Loucy (cell line): ENCODE measurements at regions not wholly inside any gene's neighbourhood (a gene's known extent, or its start where the extent isn't known, plus 50 kb on each side); places are given as distances from the start of the nearest gene placed in this dataset.
A peak's percentile ranks its signal among the peaks of the same experiment; 100 is the strongest.

Experiments used
- CTCF ChIP-seq: fragments of 200-600 bp; sonication (generic); conservative IDR thresholded peaks from 2 replicates; pipeline ENCODE4 v1.5.1; 2014; ENCODE audit warnings: mild to moderate bottlenecking, antibody characterized with exemption, low read length
- EZH2phosphoT487 ChIP-seq: fragments of 200-600 bp; IDR thresholded peaks from 2 replicates; pipeline ENCODE4 v1.6.1; 2018; ENCODE audit warnings: antibody characterized with exemption, mild to moderate bottlenecking, moderate library complexity, borderline replicate concordance

GRCh38 chr11:119533921-119534736 lies 111.2 kb upstream of the THY1 start:
- TF ChIP-seq CTCF (peak; percentile 100), EZH2phosphoT487 (no peak)
